ENCODE measurements at regions not wholly inside any gene's neighbourhood (a gene's known extent, or its start where the extent isn't known, plus 50 kb on each side); places are given as distances from the start of the nearest gene placed in this dataset.
"Not testable (repeated sequence)": the region's sequence is repeated elsewhere in the genome, so short reads cannot be mapped to it uniquely, and the experiment has no call there.

GRCh38 chr9:104388071-104388470 lies 116.0 kb upstream of the OR13F1 start:
- Histone ChIP-seq H3K27ac (ENCODE audit: low read depth, low read length) (no peak overlapping the region), H3K4me1 (ENCODE audit: control insufficient read depth in 1 of 2, insufficient read depth in 2 of 2, low read length in 2 of 2) (no peaks in the 10 kb centered on the region), H3K4me2 (ENCODE audit: low read length) (no peak overlapping the region), H3K9me2 (ENCODE audit: insufficient read depth) (no peaks in the 10 kb centered on the region), H3K9me3 (ENCODE audit: control insufficient read depth in 1 of 2, insufficient read depth in 1 of 2, low read depth in 1 of 2, low read length in 2 of 2) (no peaks in the 10 kb centered on the region), H2AFZ (ENCODE audit: low read depth, low read length, poor library complexity, severe bottlenecking) (no peak overlapping the region), H3K27me3 (ENCODE audit: insufficient read depth, low read length) (peaks cover 5% of the 10 kb centered on the region; the same call in 1 of the 2 replicates), H3K79me2 (ENCODE audit: insufficient read depth, low read length) (no peaks in the 10 kb centered on the region), H3K9ac (ENCODE audit: low read length) (no peak overlapping the region), H3K36me3 (ENCODE audit: control insufficient read depth in 1 of 2, insufficient read depth in 2 of 2, low read length in 2 of 2) (no peaks in the 10 kb centered on the region), H4K20me1 (ENCODE audit: insufficient read depth) (no peaks in the 10 kb centered on the region), H3K4me3 (replicated peaks in 1 of 2; ENCODE audit: low read depth in 1 of 2, low read length in 2 of 2) (no peak overlapping the region)
- DNase-seq (ENCODE audit: low read depth, low spot score) (no peak), ATAC-seq (no peak)
- CTCF ChIA-PET, result interaction anchor here (1.9 kb wide), 1 partner anchor 211 kb away, joined by 4 read pairs; no protein-coding TSS in a partner anchor
- intact Hi-C loops (cut with micrococcal nuclease), result loop anchor here (5.0 kb wide), 1 partner anchor 1756 kb away; no protein-coding TSS in a partner anchor
- RAD21 ChIA-PET (ENCODE audit: low non-redundant PET in 1 of 2, low total read pairs in 2 of 2, uncharacterized antibody in 2 of 2, unreplicated experiment in 2 of 2), result no interaction called here
- no TSS peak for BruUV-seq (replicated peaks)
- POLR2A ChIA-PET, result no interaction called here
- TF ChIP-seq ZBTB33 (IDR thresholded peaks at IDR 0.05; ENCODE audit: extremely low read depth, insufficient replicate concordance, low read length) (no peak), CEBPB (IDR thresholded peaks at IDR 0.05; ENCODE audit: low read depth) (no peak), ATF3 (IDR thresholded peaks at IDR 0.05) (no peak), FOSL1 (IDR thresholded peaks at IDR 0.05; ENCODE audit: low read depth) (no peak), EZH2phosphoT487 (IDR thresholded peaks at IDR 0.05; ENCODE audit: borderline replicate concordance) (no peak), ELF1 (IDR thresholded peaks at IDR 0.05; ENCODE audit: borderline replicate concordance, low read depth) (no peak)

GRCh38 chr9:104389341-104389740 lies 114.7 kb upstream of the OR13F1 start:
- ChIA-PET POLR2A (no interaction called here), RAD21 (ENCODE audit: low non-redundant PET in 1 of 2, low total read pairs in 2 of 2, uncharacterized antibody in 2 of 2, unreplicated experiment in 2 of 2) (no interaction called here), CTCF (no interaction called here)
- no peak overlapping the region for H2AFZ ChIP-seq (ENCODE audit: low read depth, low read length, poor library complexity, severe bottlenecking)
- H3K4me2 ChIP-seq (ENCODE audit: low read length), result no peak overlapping the region
- H3K9me2 ChIP-seq (ENCODE audit: insufficient read depth), result no peaks in the 10 kb centered on the region
- H4K20me1 ChIP-seq (ENCODE audit: insufficient read depth), result no peaks in the 10 kb centered on the region
- TF ChIP-seq SP1 (IDR thresholded peaks at IDR 0.05; ENCODE audit: low read depth) (no peak), ATF3 (IDR thresholded peaks at IDR 0.05) (no peak), FOSL1 (IDR thresholded peaks at IDR 0.05; ENCODE audit: low read depth) (no peak), SIN3A (IDR thresholded peaks at IDR 0.05; ENCODE audit: low read depth) (no peak), EZH2phosphoT487 (IDR thresholded peaks at IDR 0.05; ENCODE audit: borderline replicate concordance) (no peak), CBX3 (IDR thresholded peaks at IDR 0.05; ENCODE audit: low read depth) (no peak)
- H3K9ac ChIP-seq (ENCODE audit: low read length), result no peak overlapping the region
- H3K79me2 ChIP-seq (ENCODE audit: insufficient read depth, low read length), result no peaks in the 10 kb centered on the region
- H3K27ac ChIP-seq (ENCODE audit: low read depth, low read length), result no peak overlapping the region
- intact Hi-C loops (cut with micrococcal nuclease), result loop anchor here (5.0 kb wide), 1 partner anchor 1757 kb away; no protein-coding TSS in a partner anchor
- no peak for ATAC-seq
- H3K4me3 ChIP-seq (replicated peaks in 1 of 2; ENCODE audit: low read depth in 1 of 2, low read length in 2 of 2), result no peak overlapping the region
- no peaks in the 10 kb centered on the region for H3K27me3 ChIP-seq (ENCODE audit: insufficient read depth, low read length)
- no peak for DNase-seq (ENCODE audit: low read depth, low spot score)
- BruUV-seq (replicated peaks), result no TSS peak
- H3K36me3 ChIP-seq (ENCODE audit: control insufficient read depth in 1 of 2, insufficient read depth in 2 of 2, low read length in 2 of 2), result no peaks in the 10 kb centered on the region
- H3K9me3 ChIP-seq (ENCODE audit: control insufficient read depth in 1 of 2, insufficient read depth in 1 of 2, low read depth in 1 of 2, low read length in 2 of 2), result no peaks in the 10 kb centered on the region
- no peaks in the 10 kb centered on the region for H3K4me1 ChIP-seq (ENCODE audit: control insufficient read depth in 1 of 2, insufficient read depth in 2 of 2, low read length in 2 of 2)

GRCh38 chr9:104394901-104395300 lies 109.2 kb upstream of the OR13F1 start:
- H3K9me3 ChIP-seq (ENCODE audit: control insufficient read depth in 1 of 2, insufficient read depth in 1 of 2, low read depth in 1 of 2, low read length in 2 of 2); H3K79me2 ChIP-seq (ENCODE audit: insufficient read depth, low read length); H3K36me3 ChIP-seq (ENCODE audit: control insufficient read depth in 1 of 2, insufficient read depth in 2 of 2, low read length in 2 of 2); H3K27me3 ChIP-seq (ENCODE audit: insufficient read depth, low read length); H3K4me2 ChIP-seq (ENCODE audit: low read length); ATAC-seq; RAD21 ChIA-PET (ENCODE audit: low non-redundant PET in 1 of 2, low total read pairs in 2 of 2, uncharacterized antibody in 2 of 2, unreplicated experiment in 2 of 2); H3K9ac ChIP-seq (ENCODE audit: low read length); H3K27ac ChIP-seq (ENCODE audit: low read depth, low read length); H2AFZ ChIP-seq (ENCODE audit: low read depth, low read length, poor library complexity, severe bottlenecking); CTCF ChIA-PET; H4K20me1 ChIP-seq (ENCODE audit: insufficient read depth); DNase-seq (ENCODE audit: low read depth, low spot score); H3K9me2 ChIP-seq (ENCODE audit: insufficient read depth); H3K4me1 ChIP-seq (ENCODE audit: control insufficient read depth in 1 of 2, insufficient read depth in 2 of 2, low read length in 2 of 2); BruUV-seq (replicated peaks); intact Hi-C loops (cut with micrococcal nuclease); H3K4me3 ChIP-seq (replicated peaks in 1 of 2; ENCODE audit: low read depth in 1 of 2, low read length in 2 of 2); POLR2A ChIA-PET: not testable (repeated sequence)

All from HCT116 (cell line).